Gastrocnemius medialis (tissue), 4 donors: ENCODE measurements at regions not wholly inside any gene's neighbourhood (a gene's known extent, or its start where the extent isn't known, plus 50 kb on each side); places are given as distances from the start of the nearest gene placed in this dataset.

Experiments
- CTCF ChIP-seq, 5 experiments: fragments of 450-650 bp in 3 of 5; fragments of 200-600 bp in 2 of 5; sonication (generic) in 2 of 5; IDR thresholded peaks in 4 of 5; conservative IDR thresholded peaks in 1 of 5; 1 replicate in 4 of 5; 2 replicates in 1 of 5; pipeline ENCODE4 v1.5.1; 2016 to 2019; ENCODE audit warnings: antibody characterized with exemption in 5 of 5, mild to moderate bottlenecking in 3 of 5, moderate library complexity in 3 of 5
- POLR2A ChIP-seq, 2 donors: fragments of 450-650 bp; IDR thresholded peaks; one replicate each; pipeline ENCODE4 v1.6.1; 2017; ENCODE audit warnings: antibody characterized with exemption in 2 of 2, mild to moderate bottlenecking in 2 of 2, moderate library complexity in 2 of 2

GRCh38 chr22:44406341-44407170, 91.5 kb downstream of the RTL6 start:
- no peak for TF ChIP-seq CTCF (IDR thresholded peaks at IDR 0.05 in 4 of 5, conservative IDR thresholded peaks at IDR 0.05 in 1 of 5)
- no peak for TF ChIP-seq POLR2A (IDR thresholded peaks at IDR 0.05)
